SU-DHL-6 (cell line): ENCODE measurements at regions not wholly inside any gene's neighbourhood (a gene's known extent, or its start where the extent isn't known, plus 50 kb on each side); places are given as distances from the start of the nearest gene placed in this dataset.

Experiments
- H2AFZ ChIP-seq: fragments of 200-600 bp; sonication (generic); 2 replicates; pipeline ENCODE4 v1.6.1; 2014; ENCODE audit warnings: low read depth, mild to moderate bottlenecking, moderate library complexity, mixed read lengths, antibody characterized with exemption, low read length; ENCODE audit not compliant: severe bottlenecking
- H3F3A ChIP-seq: fragments of 200-600 bp; shearing (Covaris generic); 2 replicates; pipeline ENCODE4 v1.6.0; 2016; ENCODE audit warnings: antibody characterized with exemption, mild to moderate bottlenecking; ENCODE audit not compliant: insufficient read depth
- H3K27ac ChIP-seq: fragments of 200-600 bp; sonication (generic); 2 replicates; pipeline ENCODE4 v1.5.1; 2016; ENCODE audit warnings: low read depth, mild to moderate bottlenecking, low read length, moderate library complexity, mixed read lengths
- H3K27me3 ChIP-seq: fragments of 200-600 bp; sonication (generic), shearing (Covaris generic); 2 replicates; pipeline ENCODE4 v1.6.0; 2014; ENCODE audit warnings: mild to moderate bottlenecking, low read length
- H3K36me3 ChIP-seq: fragments of 200-600 bp; sonication (generic); 2 replicates; pipeline ENCODE4 v1.6.1; 2014; ENCODE audit warnings: mild to moderate bottlenecking, low read length, mixed read lengths
- H3K4me2 ChIP-seq: fragments of 300-600, 200-600 bp; shearing (Covaris generic), sonication (generic); 2 replicates; pipeline ENCODE4 v1.6.0; 2014; ENCODE audit warnings: low read length, low read depth, mild to moderate bottlenecking; ENCODE audit not compliant: poor library complexity, severe bottlenecking
- H3K4me3 ChIP-seq: fragments of 200-600 bp; sonication (generic); 2 replicates; pipeline ENCODE4 v1.5.1; 2014; ENCODE audit warnings: antibody characterized with exemption, low read length, mild to moderate bottlenecking, mixed read lengths; ENCODE audit not compliant: insufficient read depth, poor library complexity, severe bottlenecking
- H3K79me2 ChIP-seq: fragments of 200-600 bp; sonication (generic); 2 replicates; pipeline ENCODE4 v1.6.1; 2014; ENCODE audit warnings: mild to moderate bottlenecking, low read length, moderate library complexity; ENCODE audit not compliant: insufficient read depth
- H3K9ac ChIP-seq: fragments of 200-600 bp; sonication (generic); 2 replicates; pipeline ENCODE4 v1.7.0; 2014; ENCODE audit warnings: mild to moderate bottlenecking, low read length
- H3K9me2 ChIP-seq: fragments of 200-600 bp; sonication (generic); replicated peaks from 2 replicates; pipeline ENCODE4 v1.6.1; 2014; ENCODE audit warnings: low read length; ENCODE audit not compliant: insufficient read depth
- H3K9me3 ChIP-seq: fragments of 200-600 bp; sonication (generic); 2 replicates; pipeline ENCODE4 v1.6.1; 2014; ENCODE audit warnings: low read length, mixed read lengths; ENCODE audit not compliant: insufficient read depth
- H4K20me1 ChIP-seq: fragments of 200-600 bp; sonication (generic); 2 replicates; pipeline ENCODE4 v1.6.1; 2014; ENCODE audit warnings: low read depth, mild to moderate bottlenecking, antibody characterized with exemption, low read length, moderate library complexity, mixed read lengths
- CTCF ChIP-seq: fragments of 200-600 bp; sonication (generic); IDR thresholded peaks from one replicate; pipeline ENCODE4 v1.5.1; 2017; ENCODE audit warnings: antibody characterized with exemption, mild to moderate bottlenecking, low read length, moderate library complexity; ENCODE audit not compliant: insufficient read depth, poor library complexity, severe bottlenecking
- EZH2phosphoT487 ChIP-seq: fragments of 200-600 bp; sonication (generic), shearing (Covaris generic); conservative IDR thresholded peaks from 2 replicates; pipeline ENCODE4 v1.6.1; 2018; ENCODE audit warnings: mild to moderate bottlenecking, antibody characterized with exemption, low read length, moderate library complexity, mixed read lengths

- no peaks in the 10 kb centered on the region for H3K79me2 ChIP-seq
- no peaks in the 10 kb centered on the region for H3K36me3 ChIP-seq
- no peak overlapping the region for H3K9ac ChIP-seq
- peak overlapping the region; percentile 57 for H2AFZ ChIP-seq
- no peaks in the 10 kb centered on the region for H4K20me1 ChIP-seq
- H3K9me3 ChIP-seq = no peaks in the 10 kb centered on the region
- H3K4me3 ChIP-seq = no peak overlapping the region
- TF ChIP-seq CTCF = no peak
- no peak for TF ChIP-seq EZH2phosphoT487
- no peak overlapping the region for H3K4me2 ChIP-seq
- H3F3A ChIP-seq = no peaks in the 10 kb centered on the region
- no peak overlapping the region for H3K27ac ChIP-seq
- no peaks in the 10 kb centered on the region for H3K9me2 ChIP-seq
- no peaks in the 10 kb centered on the region for H3K27me3 ChIP-seq
These were observed 740.3 kb downstream of the OTOL1 start for GRCh38 chr3:162236949-162237348.

- no peak overlapping the region for H3K27ac ChIP-seq
- no peaks in the 10 kb centered on the region for H3K9me2 ChIP-seq
- no peaks in the 10 kb centered on the region for H3K27me3 ChIP-seq
- H3F3A ChIP-seq = no peaks in the 10 kb centered on the region
- no peak overlapping the region for H3K9ac ChIP-seq
- no peak overlapping the region for H3K4me2 ChIP-seq
- no peak overlapping the region for H3K4me3 ChIP-seq
- TF ChIP-seq EZH2phosphoT487 = no peak
- TF ChIP-seq CTCF = no peak
- H4K20me1 ChIP-seq = no peaks in the 10 kb centered on the region
- H3K79me2 ChIP-seq = no peaks in the 10 kb centered on the region
- 0 out of 2 replicates have a peak, but pooled peaks cover 2% of the 10 kb centered on the region for H3K36me3 ChIP-seq
- H3K9me3 ChIP-seq = no peaks in the 10 kb centered on the region
- H2AFZ ChIP-seq = no peak overlapping the region
These were observed 754.2 kb downstream of the OTOL1 start for GRCh38 chr3:162250782-162251181.

- Histone ChIP-seq H3K27ac (no peak overlapping the region), H3K9me2 (no peaks in the 10 kb centered on the region), H3K9ac (no peak overlapping the region), H3K4me3 (no peak overlapping the region), H3K9me3 (no peaks in the 10 kb centered on the region), H4K20me1 (no peaks in the 10 kb centered on the region), H2AFZ (no peak overlapping the region), H3K4me2 (no peak overlapping the region), H3K27me3 (no peaks in the 10 kb centered on the region), H3K79me2 (no peaks in the 10 kb centered on the region), H3K36me3 (no peaks in the 10 kb centered on the region), H3F3A (no peaks in the 10 kb centered on the region)
- no peak for TF ChIP-seq CTCF
- no peak for TF ChIP-seq EZH2phosphoT487
These were observed 765.5 kb downstream of the OTOL1 start for GRCh38 chr3:162262129-162262528.
